ENCODE measurements at regions not wholly inside any gene's neighbourhood (a gene's known extent, or its start where the extent isn't known, plus 50 kb on each side); places are given as distances from the start of the nearest gene placed in this dataset.

GRCh38 chr2:133787207-133787606 lies 218.9 kb upstream of the NCKAP5 start:
- peak overlapping the region in 1 of 2 experiments; percentile 49; a peak in 2 of 4 replicates for H3K27ac ChIP-seq (ENCODE audit: low read depth in 2 of 2, low read length in 1 of 2)
- TF ChIP-seq PBX3 (IDR thresholded peaks at IDR 0.05), result peak; percentile 94
- peak; percentile 69 for TF ChIP-seq FOSL2 (IDR thresholded peaks at IDR 0.05; ENCODE audit: borderline replicate concordance, low read depth)
- TF ChIP-seq EP300 (IDR thresholded peaks at IDR 0.05; ENCODE audit: borderline replicate concordance in 1 of 2, low read depth in 1 of 2, low read length in 1 of 2), result peak in 1 of 2 experiments; percentile 34; a peak in 1 of 4 replicates
- TF ChIP-seq, protein P1, sequence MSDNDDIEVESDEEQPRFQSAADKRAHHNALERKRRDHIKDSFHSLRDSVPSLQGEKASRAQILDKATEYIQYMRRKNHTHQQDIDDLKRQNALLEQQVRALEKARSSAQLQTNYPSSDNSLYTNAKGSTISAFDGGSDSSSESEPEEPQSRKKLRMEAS (IDR thresholded peaks at IDR 0.05; ENCODE audit: low read depth), result no peak
- TF ChIP-seq JUND (IDR thresholded peaks at IDR 0.05), result peak; percentile 60; the same call in 1 of the 2 replicates
- no peak for TF ChIP-seq SIN3A (IDR thresholded peaks at IDR 0.05; ENCODE audit: borderline replicate concordance, low read depth, low read length)
- TF ChIP-seq ZBTB33 (IDR thresholded peaks at IDR 0.05; ENCODE audit: borderline replicate concordance, low read depth), result 0 out of 2 replicates have a peak, but pooled peaks have one; percentile 25
- H3F3A ChIP-seq (replicated peaks; ENCODE audit: insufficient read depth), result peaks cover 31% of the 10 kb centered on the region
- H4K20me1 ChIP-seq (ENCODE audit: insufficient read depth), result no peaks in the 10 kb centered on the region
- H3K27me3 ChIP-seq (ENCODE audit: insufficient read depth), result no peaks in the 10 kb centered on the region
- H3K9ac ChIP-seq, result no peak overlapping the region
- H3K9me2 ChIP-seq, result no peaks in the 10 kb centered on the region
- H3K36me3 ChIP-seq (replicated peaks in 1 of 2; ENCODE audit: control insufficient read depth in 1 of 2, insufficient read depth in 2 of 2, low read length in 1 of 2), result no peaks in the 10 kb centered on the region
- H2AFZ ChIP-seq (ENCODE audit: low read depth), result no peak overlapping the region
- no peak overlapping the region for H3K4me2 ChIP-seq
- H3K4me1 ChIP-seq (ENCODE audit: control insufficient read depth in 1 of 2, insufficient read depth in 2 of 2, low read depth in 1 of 2, low read length in 1 of 2), result peaks cover 0 to 48% of the 10 kb centered on the region in 2 experiments; a peak in 1 of 4 replicates
- H3K9me3 ChIP-seq, result no peaks in the 10 kb centered on the region
- POLR2A ChIA-PET, result no interaction called here
- no peak overlapping the region for H3K4me3 ChIP-seq (ENCODE audit: low read depth in 2 of 2, low read length in 1 of 2)
- no peaks in the 10 kb centered on the region for H3K79me2 ChIP-seq (ENCODE audit: insufficient read depth)
- CTCF ChIA-PET, result no interaction called here
- DNase-seq, result no peak

GRCh38 chr2:133787651-133788050 lies 219.4 kb upstream of the NCKAP5 start:
- TF ChIP-seq ZBTB33 (IDR thresholded peaks at IDR 0.05; ENCODE audit: borderline replicate concordance, low read depth), result no peak
- CTCF ChIA-PET, result no interaction called here
- H3K9me2 ChIP-seq, result no peaks in the 10 kb centered on the region
- POLR2A ChIA-PET, result no interaction called here
- H3K9me3 ChIP-seq, result no peaks in the 10 kb centered on the region
- peaks cover 31% of the 10 kb centered on the region for H3F3A ChIP-seq (replicated peaks; ENCODE audit: insufficient read depth)
- H3K27me3 ChIP-seq (ENCODE audit: insufficient read depth), result no peaks in the 10 kb centered on the region
- no peaks in the 10 kb centered on the region for H4K20me1 ChIP-seq (ENCODE audit: insufficient read depth)
- H3K4me1 ChIP-seq (ENCODE audit: control insufficient read depth in 1 of 2, insufficient read depth in 2 of 2, low read depth in 1 of 2, low read length in 1 of 2), result peaks cover 0 to 48% of the 10 kb centered on the region in 2 experiments; a peak in 1 of 4 replicates
- peak overlapping the region; percentile 42; the same call in 1 of the 2 replicates for H3K9ac ChIP-seq
- no peak overlapping the region for H2AFZ ChIP-seq (ENCODE audit: low read depth)
- no peaks in the 10 kb centered on the region for H3K36me3 ChIP-seq (replicated peaks in 1 of 2; ENCODE audit: control insufficient read depth in 1 of 2, insufficient read depth in 2 of 2, low read length in 1 of 2)
- no peak overlapping the region for H3K4me2 ChIP-seq
- H3K4me3 ChIP-seq (ENCODE audit: low read depth in 2 of 2, low read length in 1 of 2), result no peak overlapping the region
- no peaks in the 10 kb centered on the region for H3K79me2 ChIP-seq (ENCODE audit: insufficient read depth)
- WGBS (ENCODE audit: low lambda C conversion rate), result 87% methylated on average over 3 of the region's 3 CpGs
- H3K27ac ChIP-seq (ENCODE audit: low read depth in 2 of 2, low read length in 1 of 2), result peak overlapping the region in 1 of 2 experiments; percentile 49; a peak in 2 of 4 replicates
- no peak for DNase-seq
